SIG-M5 (cell line): ENCODE measurements at regions not wholly inside any gene's neighbourhood (a gene's known extent, or its start where the extent isn't known, plus 50 kb on each side); places are given as distances from the start of the nearest gene placed in this dataset.

ENCODE experiments used
- DNase-seq: peaks from one replicate; lab custom pipeline; 2025; lab: John Stamatoyannopoulos, UW

GRCh38 chr14:49240383-49240782 lies 345.8 kb downstream of the RPS29 start:
- DNase-seq = no peak

- no peak for DNase-seq
These were observed 357.6 kb downstream of the RPS29 start for GRCh38 chr14:49228552-49228951.

GRCh38 chr14:49221316-49221715 lies 364.9 kb downstream of the RPS29 start:
- DNase-seq = no peak

- DNase-seq = no peak
These were observed 365.7 kb downstream of the RPS29 start for GRCh38 chr14:49220492-49220891.

- no peak for DNase-seq
These were observed 367.6 kb downstream of the RPS29 start for GRCh38 chr14:49218436-49219092.

- no peak for DNase-seq
These were observed 373.5 kb downstream of the RPS29 start for GRCh38 chr14:49212721-49213120.

- DNase-seq = no peak
These were observed 376.8 kb downstream of the RPS29 start for GRCh38 chr14:49209416-49209815.

- no peak for DNase-seq
These were observed 379.4 kb downstream of the RPS29 start for GRCh38 chr14:49206828-49207227.

- no peak for DNase-seq
These were observed 382.5 kb downstream of the RPS29 start for GRCh38 chr14:49203676-49204075.

- no peak for DNase-seq
These were observed 387.0 kb downstream of the RPS29 start for GRCh38 chr14:49199159-49199558.

- DNase-seq = no peak
These were observed 389.9 kb downstream of the RPS29 start for GRCh38 chr14:49196327-49196726.

GRCh38 chr14:49194067-49194466 lies 392.1 kb downstream of the RPS29 start:
- DNase-seq = no peak

- DNase-seq = no peak
These were observed 392.7 kb downstream of the RPS29 start for GRCh38 chr14:49193332-49194065.

- DNase-seq = no peak
These were observed 394.8 kb downstream of the RPS29 start for GRCh38 chr14:49191380-49191779.

- no peak for DNase-seq
These were observed 396.8 kb downstream of the RPS29 start for GRCh38 chr14:49189375-49189774.

- no peak for DNase-seq
These were observed 398.4 kb downstream of the RPS29 start for GRCh38 chr14:49187799-49188198.

- peak; percentile 25 for DNase-seq
These were observed 412.3 kb downstream of the RPS29 start for GRCh38 chr14:49173765-49174373.

- no peak for DNase-seq
These were observed 422.1 kb downstream of the RPS29 start for GRCh38 chr14:49164074-49164473.

GRCh38 chr14:49160983-49161382 lies 425.2 kb downstream of the RPS29 start:
- no peak for DNase-seq

- DNase-seq = no peak
These were observed 427.1 kb downstream of the RPS29 start for GRCh38 chr14:49159081-49159480.

- no peak for DNase-seq
These were observed 446.6 kb downstream of the RPS29 start for GRCh38 chr14:49139593-49139992.

- no peak for DNase-seq
These were observed 451.2 kb downstream of the RPS29 start for GRCh38 chr14:49134940-49135339.

- DNase-seq = no peak
These were observed 464.9 kb downstream of the RPS29 start for GRCh38 chr14:49121246-49121645.
